Activated CD4-positive, alpha-beta T cell treated with anti-CD3 and anti-CD28 coated beads for 36 hours (primary cell): ENCODE measurements at regions not wholly inside any gene's neighbourhood (a gene's known extent, or its start where the extent isn't known, plus 50 kb on each side); places are given as distances from the start of the nearest gene placed in this dataset.
A peak's percentile ranks its signal among the peaks of the same experiment; 100 is the strongest.
"Not testable (repeated sequence)": the region's sequence is repeated elsewhere in the genome, so short reads cannot be mapped to it uniquely, and the experiment has no call there.

Source experiments
- ATAC-seq: fragments of 200-7000 bp; cut with Tn5 transposase; one replicate; pipeline ENCODE4 v1.10.0; 2021; ENCODE audit warnings: mild to moderate bottlenecking, moderate library complexity
- CTCF ChIA-PET: fragments of 350-600 bp; sonication (Branson Sonifier 250); formaldehyde crosslinking; loops from one replicate; lab custom pipeline; 2021; ENCODE audit warnings: antibody characterized with exemption; lab: Charles Lee
- POLR2A ChIA-PET: fragments of 350-600 bp; sonication (Branson Sonifier 250); formaldehyde crosslinking; loops from one replicate; lab custom pipeline; 2021; ENCODE audit warnings: antibody characterized with exemption, inconsistent platforms; lab: Charles Lee
- DNase-seq: peaks from one replicate; pipeline ENCODE4 v3.0.0-alpha.2; 2020
- H3K27ac Mint-ChIP-seq: one replicate; pipeline ENCODE4 v1.8.0; 2021; ENCODE audit warnings: mixed read lengths
- H3K27me3 Mint-ChIP-seq: one replicate; pipeline ENCODE4 v1.8.0; 2021; ENCODE audit warnings: mixed read lengths
- H3K36me3 Mint-ChIP-seq: one replicate; pipeline ENCODE4 v1.8.0; 2021; ENCODE audit warnings: low read depth, mixed read lengths
- H3K4me1 Mint-ChIP-seq: one replicate; pipeline ENCODE4 v1.8.0; 2021; ENCODE audit warnings: mixed read lengths
- H3K4me3 Mint-ChIP-seq: one replicate; pipeline ENCODE4 v1.8.0; 2021; ENCODE audit warnings: mild to moderate bottlenecking, moderate library complexity, mixed read lengths
- H3K9me3 Mint-ChIP-seq: one replicate; pipeline ENCODE4 v1.8.0; 2021; ENCODE audit warnings: low read depth, mixed read lengths
- intact Hi-C, 2 experiments: fragments of 100-400 bp; cut with DNase I in 1 of 2; cut with micrococcal nuclease in 1 of 2; formaldehyde crosslinking; loops; one replicate each; pipeline versions ENCODE4 v1.14.2 to v1.15.1; 2022 to 2024; cut with DNase I, micrococcal nuclease

- Mint-ChIP-seq H3K4me1 (no peaks in the 10 kb centered on the region), H3K36me3 (no peaks in the 10 kb centered on the region), H3K9me3 (peaks cover 1% of the 10 kb centered on the region), H3K27me3 (peaks cover 12% of the 10 kb centered on the region), H3K4me3 (no peak overlapping the region), H3K27ac (no peak overlapping the region)
- ATAC-seq (no peak), DNase-seq (no peak)
- ChIA-PET CTCF (interaction anchor here (0.8 kb wide), 1 partner anchor 38 kb away, joined by 3 read pairs; no protein-coding TSS in a partner anchor), POLR2A (no interaction called here)
- intact Hi-C loops = no loop called here
These were observed 141.3 kb upstream of the ATP2B2 start for GRCh38 chr3:10646531-10647335.

- H3K27me3 Mint-ChIP-seq = peaks cover 12% of the 10 kb centered on the region
- no peak overlapping the region for H3K4me3 Mint-ChIP-seq
- CTCF ChIA-PET = interaction anchor here (0.8 kb wide), 1 partner anchor 38 kb away, joined by 3 read pairs; no protein-coding TSS in a partner anchor
- intact Hi-C loops = no loop called here
- peaks cover 1% of the 10 kb centered on the region for H3K9me3 Mint-ChIP-seq
- DNase-seq (no peak), ATAC-seq (no peak)
- no peaks in the 10 kb centered on the region for H3K4me1 Mint-ChIP-seq
- no peaks in the 10 kb centered on the region for H3K36me3 Mint-ChIP-seq
- POLR2A ChIA-PET = no interaction called here
- no peak overlapping the region for H3K27ac Mint-ChIP-seq
These were observed 142.0 kb upstream of the ATP2B2 start for GRCh38 chr3:10647376-10647775.

- Mint-ChIP-seq H3K27ac (no peak overlapping the region), H3K4me1 (no peaks in the 10 kb centered on the region), H3K9me3 (peaks cover 1% of the 10 kb centered on the region), H3K27me3 (peaks cover 10% of the 10 kb centered on the region), H3K4me3 (no peak overlapping the region), H3K36me3 (no peaks in the 10 kb centered on the region)
- ChIA-PET POLR2A (no interaction called here), CTCF (no interaction called here)
- DNase-seq (no peak), ATAC-seq (no peak)
- intact Hi-C loops = no loop called here
These were observed 142.8 kb upstream of the ATP2B2 start for GRCh38 chr3:10648181-10648580.

GRCh38 chr3:10649463-10649862 is 144.1 kb upstream of the ATP2B2 start:
- POLR2A ChIA-PET, H3K4me3 Mint-ChIP-seq, DNase-seq, H3K9me3 Mint-ChIP-seq, H3K27ac Mint-ChIP-seq, H3K4me1 Mint-ChIP-seq, intact Hi-C loops, H3K27me3 Mint-ChIP-seq, H3K36me3 Mint-ChIP-seq, CTCF ChIA-PET, ATAC-seq: not testable (repeated sequence)

GRCh38 chr3:10651506-10651905 is 146.1 kb upstream of the ATP2B2 start:
- Mint-ChIP-seq H3K9me3 (peaks cover 1% of the 10 kb centered on the region), H3K27ac (no peak overlapping the region), H3K4me1 (no peaks in the 10 kb centered on the region), H3K27me3 (peaks cover 11% of the 10 kb centered on the region), H3K4me3 (no peak overlapping the region), H3K36me3 (no peaks in the 10 kb centered on the region)
- ATAC-seq (no peak), DNase-seq (no peak)
- intact Hi-C loops = no loop called here
- ChIA-PET CTCF (no interaction called here), POLR2A (no interaction called here)

GRCh38 chr3:10653241-10653640 is 147.9 kb upstream of the ATP2B2 start:
- peaks cover 1% of the 10 kb centered on the region for H3K9me3 Mint-ChIP-seq
- H3K27me3 Mint-ChIP-seq = peaks cover 21% of the 10 kb centered on the region
- H3K4me3 Mint-ChIP-seq = no peak overlapping the region
- H3K4me1 Mint-ChIP-seq = no peaks in the 10 kb centered on the region
- no peak for ATAC-seq
- H3K36me3 Mint-ChIP-seq = no peaks in the 10 kb centered on the region
- H3K27ac Mint-ChIP-seq = no peak overlapping the region
- intact Hi-C loops = no loop called here
- ChIA-PET CTCF (no interaction called here), POLR2A (no interaction called here)
- no peak for DNase-seq

- DNase-seq (no peak), ATAC-seq (no peak)
- Mint-ChIP-seq H3K4me3 (no peak overlapping the region), H3K36me3 (no peaks in the 10 kb centered on the region), H3K4me1 (no peaks in the 10 kb centered on the region), H3K9me3 (peaks cover 1% of the 10 kb centered on the region), H3K27me3 (peaks cover 22% of the 10 kb centered on the region), H3K27ac (no peak overlapping the region)
- intact Hi-C loops = no loop called here
- POLR2A ChIA-PET = no interaction called here
- CTCF ChIA-PET = no interaction called here
These were observed 148.7 kb upstream of the ATP2B2 start for GRCh38 chr3:10653866-10654611.

GRCh38 chr3:10655105-10655504 is 149.7 kb upstream of the ATP2B2 start:
- no peak overlapping the region for H3K27ac Mint-ChIP-seq
- peaks cover 1% of the 10 kb centered on the region for H3K9me3 Mint-ChIP-seq
- ChIA-PET POLR2A (no interaction called here), CTCF (no interaction called here)
- intact Hi-C loops = no loop called here
- no peak overlapping the region for H3K4me3 Mint-ChIP-seq
- DNase-seq (no peak), ATAC-seq (no peak)
- H3K36me3 Mint-ChIP-seq = no peaks in the 10 kb centered on the region
- H3K27me3 Mint-ChIP-seq = peaks cover 22% of the 10 kb centered on the region
- H3K4me1 Mint-ChIP-seq = no peaks in the 10 kb centered on the region

- H3K27ac Mint-ChIP-seq, POLR2A ChIA-PET, H3K4me1 Mint-ChIP-seq, H3K9me3 Mint-ChIP-seq, H3K36me3 Mint-ChIP-seq, intact Hi-C loops, DNase-seq, H3K4me3 Mint-ChIP-seq, ATAC-seq: not testable (repeated sequence)
- CTCF ChIA-PET = interaction anchor here (0.6 kb wide), 1 partner anchor 15 kb away, joined by 3 read pairs; no protein-coding TSS in a partner anchor
- peaks cover 18% of the 10 kb centered on the region for H3K27me3 Mint-ChIP-seq
These were observed 152.0 kb upstream of the ATP2B2 start for GRCh38 chr3:10657339-10657738.

- Mint-ChIP-seq H3K4me1 (peaks cover 7% of the 10 kb centered on the region), H3K9me3 (no peaks in the 10 kb centered on the region), H3K27ac (no peak overlapping the region), H3K4me3 (no peak overlapping the region), H3K36me3 (no peaks in the 10 kb centered on the region), H3K27me3 (peaks cover 9% of the 10 kb centered on the region)
- DNase-seq (no peak), ATAC-seq (no peak)
- intact Hi-C loops = no loop called here
- POLR2A ChIA-PET = no interaction called here
- CTCF ChIA-PET = no interaction called here
These were observed 150.4 kb upstream of the SLC6A11 start for GRCh38 chr3:10665592-10665991.

GRCh38 chr3:10666621-10667020 is 149.4 kb upstream of the SLC6A11 start:
- Mint-ChIP-seq H3K36me3 (no peaks in the 10 kb centered on the region), H3K4me3 (no peak overlapping the region), H3K4me1 (peaks cover 7% of the 10 kb centered on the region), H3K27me3 (peaks cover 9% of the 10 kb centered on the region), H3K27ac (no peak overlapping the region), H3K9me3 (no peaks in the 10 kb centered on the region)
- DNase-seq (peak; percentile 19), ATAC-seq (peak; percentile 42)
- CTCF ChIA-PET = no interaction called here
- intact Hi-C loops = no loop called here
- POLR2A ChIA-PET = no interaction called here

GRCh38 chr3:10667269-10667668 is 148.8 kb upstream of the SLC6A11 start:
- CTCF ChIA-PET = interaction anchor here (0.6 kb wide), 1 partner anchor 53 kb away, joined by 5 read pairs; no protein-coding TSS in a partner anchor
- intact Hi-C loops = no loop called here
- H3K27ac Mint-ChIP-seq = no peak overlapping the region
- peaks cover 7% of the 10 kb centered on the region for H3K4me1 Mint-ChIP-seq
- H3K4me3 Mint-ChIP-seq = no peak overlapping the region
- no peak for ATAC-seq
- H3K27me3 Mint-ChIP-seq = peaks cover 9% of the 10 kb centered on the region
- no peaks in the 10 kb centered on the region for H3K36me3 Mint-ChIP-seq
- DNase-seq = peak; percentile 19
- POLR2A ChIA-PET = no interaction called here
- H3K9me3 Mint-ChIP-seq = no peaks in the 10 kb centered on the region
